Memory B cell (primary cell): ENCODE measurements at regions not wholly inside any gene's neighbourhood (a gene's known extent, or its start where the extent isn't known, plus 50 kb on each side); places are given as distances from the start of the nearest gene placed in this dataset.
"Not testable (repeated sequence)": the region's sequence is repeated elsewhere in the genome, so short reads cannot be mapped to it uniquely, and the experiment has no call there.

ENCODE experiments used
- ATAC-seq: fragments of 150-1000 bp; cut with Tn5 transposase; 2 replicates; pipeline ENCODE4 v1.10.0; 2021; ENCODE audit warnings: low read depth, mild to moderate bottlenecking, moderate library complexity
- DNase-seq, 2 donors: peaks; one replicate each; pipeline ENCODE4 v3.0.0; 2022; ENCODE audit warnings: low spot score in 2 of 2
- H3K27ac Mint-ChIP-seq: one replicate; pipeline ENCODE4 v1.8.0; 2022; ENCODE audit warnings: mild to moderate bottlenecking, moderate library complexity, mixed read lengths
- H3K27me3 Mint-ChIP-seq: one replicate; pipeline ENCODE4 v1.8.0; 2022; ENCODE audit warnings: mixed read lengths
- H3K36me3 Mint-ChIP-seq: one replicate; pipeline ENCODE4 v1.8.0; 2022; ENCODE audit warnings: mild to moderate bottlenecking, mixed read lengths
- H3K4me1 Mint-ChIP-seq: one replicate; pipeline ENCODE4 v1.8.0; 2022; ENCODE audit warnings: mixed read lengths
- H3K4me3 Mint-ChIP-seq: one replicate; pipeline ENCODE4 v1.8.0; 2022; ENCODE audit warnings: mild to moderate bottlenecking, moderate library complexity, mixed read lengths
- H3K9me3 Mint-ChIP-seq: one replicate; pipeline ENCODE4 v1.8.0; 2022; ENCODE audit warnings: mixed read lengths

DNA sequence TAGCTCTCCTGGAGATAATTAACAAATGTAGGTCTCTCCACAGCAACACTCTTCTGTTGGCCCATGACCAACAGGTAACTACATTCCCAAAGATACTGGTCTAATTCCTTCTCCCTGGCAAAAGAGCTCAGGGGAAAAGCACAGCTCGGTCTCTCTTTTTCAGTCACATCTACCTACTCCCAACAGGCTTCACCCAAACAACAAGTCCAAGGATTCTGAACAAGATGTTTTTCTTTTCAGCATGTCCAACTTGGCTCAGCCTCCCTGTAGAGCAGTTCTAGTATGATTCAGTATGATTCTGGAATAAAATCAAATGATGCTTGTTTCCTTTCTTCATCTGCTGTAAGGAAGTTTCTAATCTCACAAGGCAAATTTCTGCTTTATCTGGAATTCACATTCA lies 1704.8 kb upstream of the PIK3C3 start:
- Mint-ChIP-seq H3K4me1 (no peaks in the 10 kb centered on the region), H3K9me3 (peaks cover 5% of the 10 kb centered on the region), H3K27me3 (no peaks in the 10 kb centered on the region), H3K36me3 (no peaks in the 10 kb centered on the region), H3K27ac (no peak overlapping the region), H3K4me3 (no peak overlapping the region)
- DNase-seq (no peak), ATAC-seq (no peak)

DNA sequence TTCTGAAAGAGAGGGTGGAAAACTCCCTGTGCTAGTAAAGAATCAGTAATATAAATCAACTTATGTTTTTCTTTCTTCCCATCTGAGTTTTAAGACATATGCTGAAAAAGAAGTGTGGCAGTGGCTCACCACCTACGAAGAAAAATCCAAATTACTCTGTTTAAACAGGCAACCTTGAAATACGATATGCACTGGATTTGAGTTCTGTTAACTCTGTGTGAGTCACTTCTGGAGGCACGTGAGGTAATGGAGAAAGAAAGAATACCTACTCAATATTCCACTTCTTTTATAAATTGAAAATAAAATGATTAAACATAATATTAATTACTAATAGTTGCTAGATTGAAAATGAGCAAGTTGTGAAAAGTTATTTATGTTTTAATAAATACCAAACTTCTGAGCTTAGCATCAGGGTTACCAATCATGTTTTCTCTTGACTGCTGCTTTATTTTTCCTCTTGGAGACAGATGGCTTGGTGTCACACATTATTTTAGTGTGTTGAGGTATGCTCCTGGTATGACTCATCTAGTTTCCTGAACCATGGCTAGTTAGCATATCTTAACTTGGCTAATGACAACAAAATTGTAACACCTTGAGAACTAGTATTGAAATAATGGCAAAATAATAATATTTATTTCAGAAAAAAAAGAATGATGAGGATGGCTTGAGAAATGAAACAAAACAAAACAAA lies 1705.5 kb upstream of the PIK3C3 start:
- DNase-seq (no peak), ATAC-seq (no peak)
- Mint-ChIP-seq H3K4me1 (no peaks in the 10 kb centered on the region), H3K36me3 (no peaks in the 10 kb centered on the region), H3K9me3 (peaks cover 5% of the 10 kb centered on the region), H3K27me3 (no peaks in the 10 kb centered on the region), H3K27ac (no peak overlapping the region), H3K4me3 (no peak overlapping the region)

DNA sequence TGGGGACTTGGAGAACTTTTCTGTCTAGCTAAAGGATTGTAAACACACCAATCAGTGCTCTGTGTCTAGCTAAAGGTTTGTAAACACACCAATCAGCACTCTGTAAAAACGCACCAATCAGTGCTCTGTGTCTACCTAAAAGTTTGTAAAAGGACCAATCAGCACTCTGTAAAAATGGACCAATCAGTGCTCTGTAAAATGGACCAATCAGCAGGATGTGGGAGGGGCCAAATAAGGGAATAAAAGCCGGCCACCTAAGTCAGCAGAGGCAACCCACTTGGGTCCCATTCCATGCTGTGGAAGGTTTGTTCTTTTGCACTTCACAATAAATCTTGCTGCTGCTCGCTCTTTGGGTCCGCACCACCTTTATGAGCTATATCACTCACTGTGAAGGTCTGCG lies 1709.4 kb upstream of the PIK3C3 start:
- H3K4me3 Mint-ChIP-seq, H3K9me3 Mint-ChIP-seq, DNase-seq, H3K4me1 Mint-ChIP-seq, ATAC-seq, H3K27me3 Mint-ChIP-seq, H3K36me3 Mint-ChIP-seq, H3K27ac Mint-ChIP-seq: not testable (repeated sequence)

DNA sequence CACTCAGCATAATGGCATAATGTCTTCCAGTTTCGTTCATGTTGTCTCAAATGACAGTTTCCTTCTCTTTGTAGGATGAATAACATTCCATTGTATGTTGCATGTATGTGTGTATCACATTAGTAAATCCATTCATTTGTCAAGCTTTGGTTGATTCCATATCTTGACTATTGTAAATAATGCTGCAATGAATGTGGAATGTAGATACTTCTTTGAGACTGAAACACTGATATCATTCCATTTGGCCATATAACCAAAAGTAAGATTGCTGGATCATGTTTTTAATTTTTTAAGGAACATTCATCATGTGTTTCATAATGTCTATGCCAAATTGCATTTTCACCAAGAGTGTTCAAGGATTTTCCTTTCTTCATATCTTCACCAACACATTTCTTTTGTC lies 1711.4 kb upstream of the PIK3C3 start:
- Mint-ChIP-seq H3K36me3 (no peaks in the 10 kb centered on the region), H3K27me3 (no peaks in the 10 kb centered on the region), H3K4me3 (no peak overlapping the region), H3K4me1 (no peaks in the 10 kb centered on the region), H3K27ac (no peak overlapping the region), H3K9me3 (no peaks in the 10 kb centered on the region)
- ATAC-seq = no peak
- DNase-seq = no peak

DNA sequence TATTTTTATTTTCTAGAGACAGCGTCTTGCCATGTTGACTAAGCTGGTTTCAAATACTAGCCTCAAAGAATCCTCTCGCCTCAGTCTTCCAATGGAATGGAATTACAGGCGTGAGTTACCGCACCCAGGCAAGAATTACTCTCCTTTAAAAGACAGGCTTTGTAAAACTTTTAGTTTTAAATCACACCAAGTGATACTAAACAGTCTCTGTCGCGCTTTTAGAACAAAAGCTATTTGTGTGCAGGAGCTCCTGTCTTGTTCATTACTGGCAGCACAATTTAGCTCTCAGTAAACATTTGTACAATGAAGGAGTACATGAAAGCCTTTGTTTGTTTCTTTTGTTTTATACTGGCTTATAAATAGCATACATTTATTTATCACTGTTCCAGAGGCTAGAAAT lies 1719.2 kb upstream of the PIK3C3 start:
- Mint-ChIP-seq H3K4me3 (no peak overlapping the region), H3K27me3 (no peaks in the 10 kb centered on the region), H3K9me3 (peaks cover 4% of the 10 kb centered on the region), H3K27ac (no peak overlapping the region), H3K36me3 (no peaks in the 10 kb centered on the region), H3K4me1 (no peaks in the 10 kb centered on the region)
- no peak for DNase-seq
- ATAC-seq = no peak

DNA sequence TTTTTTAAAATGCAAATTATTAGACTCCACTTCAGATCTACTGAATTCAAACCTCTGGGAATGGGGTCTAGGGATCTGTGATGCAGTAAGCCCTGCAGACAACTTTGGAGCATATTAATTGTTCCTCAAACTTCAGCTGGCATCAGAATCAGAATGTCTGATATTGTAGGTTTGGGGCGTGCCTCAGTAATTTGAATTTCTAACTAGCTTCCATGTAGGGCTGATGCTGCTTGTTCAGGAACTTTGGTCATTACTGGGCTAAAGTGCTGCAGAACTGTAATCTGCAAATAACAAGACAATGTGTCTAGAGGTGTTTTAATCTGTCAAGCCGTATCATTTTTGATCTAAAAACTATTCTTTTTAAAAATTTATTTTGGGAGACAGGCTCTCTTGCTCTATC lies 1719.7 kb upstream of the PIK3C3 start:
- DNase-seq (no peak), ATAC-seq (no peak)
- Mint-ChIP-seq H3K4me1 (no peaks in the 10 kb centered on the region), H3K4me3 (no peak overlapping the region), H3K36me3 (no peaks in the 10 kb centered on the region), H3K27ac (no peak overlapping the region), H3K9me3 (peaks cover 5% of the 10 kb centered on the region), H3K27me3 (no peaks in the 10 kb centered on the region)

DNA sequence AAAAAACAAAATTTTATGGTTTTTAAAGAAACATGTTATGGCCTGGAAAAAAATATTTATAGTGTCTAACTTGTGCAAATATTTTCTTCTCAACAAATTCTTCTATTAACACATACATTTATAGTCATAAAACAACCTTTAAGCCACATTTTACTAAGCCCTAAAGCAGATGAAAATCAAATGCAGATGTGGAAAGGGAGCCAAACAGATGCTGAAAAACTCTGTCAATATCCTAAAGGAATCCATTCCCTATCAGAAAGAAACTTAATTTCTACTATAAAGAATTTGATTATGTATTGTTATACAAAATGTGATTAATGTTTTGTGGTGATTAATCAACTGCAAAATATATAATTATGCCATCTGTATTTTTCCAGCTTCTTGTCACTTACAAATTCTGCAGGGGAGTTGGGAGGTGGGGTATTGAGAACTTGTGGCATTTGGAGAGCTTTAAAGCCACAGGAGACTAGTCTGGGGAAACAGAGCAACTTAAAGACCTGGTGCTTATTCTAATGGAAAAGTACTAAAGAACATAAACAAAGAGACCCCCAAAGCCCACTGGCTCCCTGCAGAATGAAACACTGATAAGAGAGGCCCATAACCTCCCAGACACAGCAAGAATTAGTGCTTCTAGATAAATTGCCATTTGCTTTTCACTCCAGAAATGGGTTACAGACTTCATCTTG lies 1721.0 kb upstream of the PIK3C3 start:
- peaks cover 10% of the 10 kb centered on the region for H3K9me3 Mint-ChIP-seq
- DNase-seq (no peak), ATAC-seq (no peak)
- no peaks in the 10 kb centered on the region for H3K27me3 Mint-ChIP-seq
- H3K4me3 Mint-ChIP-seq = no peak overlapping the region
- no peaks in the 10 kb centered on the region for H3K4me1 Mint-ChIP-seq
- no peak overlapping the region for H3K27ac Mint-ChIP-seq
- no peaks in the 10 kb centered on the region for H3K36me3 Mint-ChIP-seq

DNA sequence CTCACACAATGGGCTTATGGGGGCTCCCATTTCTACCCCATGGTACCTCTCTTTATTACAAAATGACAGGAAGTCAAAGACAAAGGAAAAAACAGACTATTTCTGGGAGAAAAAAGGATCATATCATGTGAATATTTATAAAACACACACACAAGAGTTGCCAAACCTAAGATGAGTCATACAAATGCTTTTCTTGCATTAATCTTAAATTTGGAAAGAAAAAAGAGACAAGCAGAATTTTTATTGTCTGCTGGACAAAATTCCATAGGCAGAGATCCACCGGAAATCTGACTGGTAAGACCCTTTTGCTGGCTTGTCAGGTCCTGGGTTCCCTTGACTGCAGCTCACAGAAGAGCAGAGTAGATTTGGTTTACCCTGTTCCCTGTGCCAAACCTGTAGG lies 1732.3 kb upstream of the PIK3C3 start:
- Mint-ChIP-seq H3K4me3 (no peak overlapping the region), H3K9me3 (peaks cover 5% of the 10 kb centered on the region), H3K27ac (no peak overlapping the region), H3K27me3 (no peaks in the 10 kb centered on the region), H3K36me3 (no peaks in the 10 kb centered on the region), H3K4me1 (no peaks in the 10 kb centered on the region)
- no peak for DNase-seq
- ATAC-seq = no peak

DNA sequence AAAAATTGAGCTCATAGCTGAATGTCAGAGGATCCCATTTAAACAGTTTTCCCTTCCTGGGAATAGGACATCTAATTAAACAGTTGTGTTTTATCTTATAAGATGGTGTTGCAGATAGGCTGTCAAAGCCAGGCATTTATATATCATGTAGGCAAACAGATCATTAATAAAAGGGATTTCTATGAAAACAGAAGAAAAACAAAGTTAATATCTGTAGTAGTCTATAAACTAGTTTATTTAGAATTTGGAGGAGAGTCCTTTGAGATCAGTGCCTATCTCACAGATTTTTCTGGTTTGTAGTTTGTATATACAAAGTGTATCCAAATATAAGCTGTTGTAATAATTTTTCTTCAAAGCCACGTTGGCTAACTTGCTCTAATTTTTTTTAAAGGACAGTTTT lies 1738.2 kb upstream of the PIK3C3 start:
- H3K27me3 Mint-ChIP-seq = no peaks in the 10 kb centered on the region
- H3K27ac Mint-ChIP-seq = no peak overlapping the region
- no peak for ATAC-seq
- H3K4me1 Mint-ChIP-seq = no peaks in the 10 kb centered on the region
- H3K36me3 Mint-ChIP-seq = no peaks in the 10 kb centered on the region
- no peak for DNase-seq
- H3K4me3 Mint-ChIP-seq = no peak overlapping the region
- H3K9me3 Mint-ChIP-seq = peaks cover 3% of the 10 kb centered on the region

DNA sequence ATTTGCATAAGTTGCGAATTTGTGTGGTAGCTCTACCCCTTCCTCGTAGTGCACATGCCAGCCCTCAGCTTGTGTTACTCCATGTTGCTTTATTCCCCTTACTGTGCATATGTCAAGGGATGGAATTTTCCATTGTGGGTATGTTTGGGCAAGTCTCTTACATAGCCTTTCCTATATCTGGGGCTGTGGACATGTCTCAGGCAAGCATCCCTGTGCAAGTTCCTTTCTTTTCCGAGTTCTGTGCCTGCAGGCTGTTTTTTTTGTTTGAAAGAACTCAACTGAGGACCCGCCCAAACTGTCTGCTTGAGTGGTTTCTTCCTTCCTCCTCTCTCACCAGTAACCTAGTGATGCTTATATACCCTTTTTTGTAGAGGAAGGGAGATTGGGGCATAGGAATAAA lies 1739.1 kb upstream of the PIK3C3 start:
- DNase-seq (no peak), ATAC-seq (no peak)
- H3K9me3 Mint-ChIP-seq = peaks cover 1% of the 10 kb centered on the region

DNA sequence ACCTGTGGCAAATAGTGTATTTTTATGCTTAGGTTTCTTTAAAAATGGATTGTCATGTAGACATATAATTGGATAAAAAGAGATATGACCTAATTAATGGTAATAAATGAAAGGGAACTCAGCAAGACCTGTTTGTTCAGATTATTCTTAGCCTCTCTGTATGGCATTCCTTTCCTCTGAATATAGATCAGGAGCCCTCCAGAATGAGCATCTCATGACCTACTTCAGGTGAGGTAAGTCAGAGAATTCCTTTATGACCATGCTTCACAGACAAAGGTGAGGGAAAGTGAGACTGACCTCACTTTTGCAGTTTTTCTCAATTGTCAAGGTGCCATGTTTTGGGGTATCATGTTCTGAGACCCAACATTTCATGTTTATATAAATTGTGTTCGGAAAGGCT lies 1744.3 kb upstream of the PIK3C3 start:
- Mint-ChIP-seq H3K27me3 (no peaks in the 10 kb centered on the region), H3K36me3 (no peaks in the 10 kb centered on the region), H3K4me3 (no peak overlapping the region), H3K9me3 (peaks cover 4% of the 10 kb centered on the region), H3K27ac (no peak overlapping the region), H3K4me1 (no peaks in the 10 kb centered on the region)
- no peak for ATAC-seq
- no peak for DNase-seq

More for the DNA sequence above, 1739.1 kb upstream of the PIK3C3 start:
- Mint-ChIP-seq H3K27me3 (no peaks in the 10 kb centered on the region), H3K4me1 (no peaks in the 10 kb centered on the region), H3K27ac (no peak overlapping the region), H3K4me3 (no peak overlapping the region), H3K36me3 (no peaks in the 10 kb centered on the region)

DNA sequence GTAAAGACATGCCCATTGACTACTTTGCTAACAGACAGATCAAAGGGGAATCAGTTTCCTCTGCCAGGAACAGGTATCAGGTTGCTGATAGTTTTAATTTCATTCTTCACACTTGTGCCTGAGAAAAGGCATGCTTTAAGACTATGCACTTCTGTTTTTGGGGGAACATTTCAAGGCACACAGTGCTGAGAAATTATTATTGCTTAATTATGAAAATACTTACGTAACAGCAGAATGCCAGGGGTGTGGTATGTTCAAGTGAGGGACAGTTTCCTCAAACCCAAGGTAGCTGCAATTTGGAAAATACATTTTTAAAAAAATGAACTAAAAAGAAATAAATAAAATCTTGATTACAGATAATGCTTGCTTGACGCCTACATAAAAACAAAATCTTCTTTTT lies 1746.1 kb upstream of the PIK3C3 start:
- Mint-ChIP-seq H3K4me1 (no peaks in the 10 kb centered on the region), H3K9me3 (peaks cover 4% of the 10 kb centered on the region), H3K27me3 (no peaks in the 10 kb centered on the region), H3K27ac (no peak overlapping the region), H3K36me3 (no peaks in the 10 kb centered on the region), H3K4me3 (no peak overlapping the region)
- DNase-seq (no peak), ATAC-seq (no peak)

DNA sequence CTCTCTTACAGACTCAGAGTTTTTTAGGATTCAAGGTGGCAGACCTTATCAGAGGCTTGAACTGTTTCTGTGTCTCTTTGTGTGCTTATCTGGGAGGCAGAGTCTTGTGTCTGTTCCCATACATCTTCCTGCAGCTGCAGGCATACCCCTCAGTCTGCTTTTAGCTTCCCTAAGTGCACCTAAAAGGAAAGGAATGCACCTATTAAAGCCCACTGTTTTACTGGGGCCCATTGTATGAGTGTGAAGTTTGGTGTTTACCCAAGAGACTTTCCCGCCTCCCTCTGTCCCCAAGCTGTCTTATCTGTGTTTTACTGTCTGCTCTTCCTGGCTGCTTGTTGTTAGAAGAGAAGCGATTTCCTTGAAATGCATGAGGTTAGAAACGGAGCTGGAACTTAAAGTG lies 1757.3 kb upstream of the PIK3C3 start:
- H3K9me3 Mint-ChIP-seq = no peaks in the 10 kb centered on the region
- no peaks in the 10 kb centered on the region for H3K4me1 Mint-ChIP-seq
- H3K27ac Mint-ChIP-seq = no peak overlapping the region
- H3K36me3 Mint-ChIP-seq = no peaks in the 10 kb centered on the region
- DNase-seq (no peak), ATAC-seq (no peak)
- no peak overlapping the region for H3K4me3 Mint-ChIP-seq
- H3K27me3 Mint-ChIP-seq = no peaks in the 10 kb centered on the region

DNA sequence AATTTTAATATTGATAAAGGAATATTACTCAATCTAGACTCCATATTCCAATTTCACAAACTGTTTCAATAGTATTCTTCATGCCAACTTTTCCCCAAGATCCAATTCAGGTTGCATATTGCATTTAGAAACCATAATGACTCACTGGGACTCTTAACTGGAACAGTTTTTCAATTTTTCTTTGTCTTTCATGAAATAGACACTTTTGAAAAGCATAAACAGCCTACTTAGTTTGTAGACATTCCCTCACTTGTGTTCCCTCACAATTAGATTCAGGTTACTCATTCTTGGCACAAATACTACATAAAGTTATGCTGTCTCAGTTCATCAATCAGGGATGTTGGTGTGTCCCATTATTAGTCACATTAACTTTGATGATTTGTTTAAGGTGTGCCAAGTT lies 1768.4 kb upstream of the PIK3C3 start:
- Mint-ChIP-seq H3K4me3 (no peak overlapping the region), H3K36me3 (no peaks in the 10 kb centered on the region), H3K27ac (no peak overlapping the region), H3K4me1 (no peaks in the 10 kb centered on the region), H3K27me3 (no peaks in the 10 kb centered on the region), H3K9me3 (peaks cover 5% of the 10 kb centered on the region)
- ATAC-seq (no peak), DNase-seq (no peak)
